Testis (tissue), 2 donors: ENCODE measurements at regions not wholly inside any gene's neighbourhood (a gene's known extent, or its start where the extent isn't known, plus 50 kb on each side); places are given as distances from the start of the nearest gene placed in this dataset.

Source experiments
- DNase-seq: peaks from one replicate; pipeline ENCODE4 v3.0.0-alpha.2; 2019
- H3K27ac ChIP-seq, 2 donors: fragments of 200-600 bp; sonication (generic); one replicate each; pipeline ENCODE4 v1.5.1; 2019
- H3K27me3 ChIP-seq: fragments of 200-600 bp; sonication (generic); one replicate; pipeline ENCODE4 v1.5.1; 2019
- H3K36me3 ChIP-seq: fragments of 200-600 bp; sonication (generic); one replicate; pipeline ENCODE4 v1.5.1; 2017; ENCODE audit warnings: low read depth; ENCODE audit errors: missing control alignments
- H3K4me1 ChIP-seq: fragments of 200-600 bp; sonication (generic); one replicate; pipeline ENCODE4 v1.5.1; 2019
- H3K4me3 ChIP-seq, 2 donors: fragments of 200-600 bp; sonication (generic); one replicate each; pipeline ENCODE4 v1.5.1; 2017 to 2019
- H3K9me3 ChIP-seq: fragments of 200-600 bp; sonication (generic); one replicate; pipeline ENCODE4 v1.5.1; 2017
- CTCF ChIP-seq, 3 experiments: fragments of 450-650 bp in 2 of 3; fragments of 200-600 bp in 1 of 3; sonication (generic) in 1 of 3; IDR thresholded peaks; one replicate each; pipeline ENCODE4 v1.5.1; 2016 to 2019; ENCODE audit warnings: antibody characterized with exemption in 3 of 3, mild to moderate bottlenecking in 2 of 3, moderate library complexity in 1 of 3
- POLR2A ChIP-seq: fragments of 450-650 bp; IDR thresholded peaks from one replicate; pipeline ENCODE4 v1.6.1; 2017; ENCODE audit warnings: antibody characterized with exemption, mild to moderate bottlenecking, moderate library complexity
- WGBS, 2 donors: methylation state at CpG; one replicate each; pipeline ENCODE4 v1.1.5; 2018; 5-methylcytosine and 5-hydroxymethylcytosine counted together
- intact Hi-C: fragments of 100-400 bp; cut with DNase I; formaldehyde crosslinking; loops from one replicate; pipeline ENCODE4 v1.15.1; 2023; ENCODE audit warnings: low total_unique reads

GRCh38 chr6:114559419-114559818, 216.6 kb upstream of the HS3ST5 start:
- no peaks in the 10 kb centered on the region for H3K9me3 ChIP-seq
- DNase-seq = no peak
- no peaks in the 10 kb centered on the region for H3K36me3 ChIP-seq
- intact Hi-C loops = no loop called here
- TF ChIP-seq CTCF (IDR thresholded peaks at IDR 0.05) (no peak), POLR2A (no peak)
- no peak overlapping the region for H3K4me3 ChIP-seq
- no peak overlapping the region for H3K27ac ChIP-seq
- H3K27me3 ChIP-seq = no peaks in the 10 kb centered on the region
- 37 to 41% methylated on average over 1 of the region's 1 CpG for WGBS, 2 donors
- no peaks in the 10 kb centered on the region for H3K4me1 ChIP-seq

- Histone ChIP-seq H3K36me3 (no peaks in the 10 kb centered on the region), H3K4me1 (no peaks in the 10 kb centered on the region), H3K27ac (no peak overlapping the region), H3K4me3 (no peak overlapping the region), H3K9me3 (no peaks in the 10 kb centered on the region), H3K27me3 (no peaks in the 10 kb centered on the region)
- TF ChIP-seq CTCF (IDR thresholded peaks at IDR 0.05) (no peak), POLR2A (no peak)
- intact Hi-C loops = no loop called here
- no peak for DNase-seq
Measured at GRCh38 chr6:114558153-114558552, 215.3 kb upstream of the HS3ST5 start.

GRCh38 chr6:114556846-114557488, 214.1 kb upstream of the HS3ST5 start:
- Histone ChIP-seq H3K9me3 (no peaks in the 10 kb centered on the region), H3K36me3 (no peaks in the 10 kb centered on the region), H3K27me3 (no peaks in the 10 kb centered on the region), H3K4me3 (no peak overlapping the region), H3K27ac (no peak overlapping the region), H3K4me1 (no peaks in the 10 kb centered on the region)
- WGBS, 2 donors = 67 to 78% methylated on average over 3 of the region's 3 CpGs
- no peak for TF ChIP-seq CTCF (IDR thresholded peaks at IDR 0.05)
- no peak for TF ChIP-seq POLR2A
- intact Hi-C loops = no loop called here
- no peak for DNase-seq

GRCh38 chr6:114550316-114550715, 207.5 kb upstream of the HS3ST5 start:
- no peaks in the 10 kb centered on the region for H3K4me1 ChIP-seq
- TF ChIP-seq CTCF (IDR thresholded peaks at IDR 0.05) (no peak), POLR2A (no peak)
- DNase-seq = no peak
- WGBS, 2 donors = 87 to 96% methylated on average over 2 of the region's 2 CpGs
- no peak overlapping the region for H3K4me3 ChIP-seq
- no peaks in the 10 kb centered on the region for H3K27me3 ChIP-seq
- no peaks in the 10 kb centered on the region for H3K36me3 ChIP-seq
- intact Hi-C loops = no loop called here
- H3K9me3 ChIP-seq = no peaks in the 10 kb centered on the region
- no peak overlapping the region for H3K27ac ChIP-seq

GRCh38 chr6:114543696-114544095, 200.9 kb upstream of the HS3ST5 start:
- Histone ChIP-seq H3K4me3 (no peak overlapping the region), H3K36me3 (no peaks in the 10 kb centered on the region), H3K27me3 (no peaks in the 10 kb centered on the region), H3K9me3 (no peaks in the 10 kb centered on the region), H3K4me1 (no peaks in the 10 kb centered on the region), H3K27ac (no peak overlapping the region)
- no peak for TF ChIP-seq POLR2A
- no peak for TF ChIP-seq CTCF (IDR thresholded peaks at IDR 0.05)
- no peak for DNase-seq
- intact Hi-C loops = no loop called here
- 73 to 83% methylated on average over 2 of the region's 2 CpGs for WGBS, 2 donors
